Mesendoderm (in vitro differentiated cells): ENCODE measurements at regions not wholly inside any gene's neighbourhood (a gene's known extent, or its start where the extent isn't known, plus 50 kb on each side); places are given as distances from the start of the nearest gene placed in this dataset.

Experiments
- DNase-seq: peaks from one replicate; pipeline ENCODE4 v3.0.0; 2013
- H2AK5ac ChIP-seq: 2 replicates; pipeline ENCODE4 v1.6.1; 2013; ENCODE audit warnings: low read length, inconsistent platforms
- H2BK120ac ChIP-seq: 2 replicates; pipeline ENCODE4 v1.6.1; 2013; ENCODE audit warnings: low read depth, mild to moderate bottlenecking, low read length, moderate library complexity, mixed read lengths
- H2BK15ac ChIP-seq: replicated peaks from 2 replicates; pipeline ENCODE4 v1.6.1; 2013; ENCODE audit warnings: low read depth, mild to moderate bottlenecking, moderate library complexity
- H2BK5ac ChIP-seq: 2 replicates; pipeline ENCODE4 v1.6.1; 2013; ENCODE audit warnings: low read length, inconsistent platforms
- H3K18ac ChIP-seq: 2 replicates; pipeline ENCODE4 v1.6.1; 2013; ENCODE audit warnings: mild to moderate bottlenecking, low read length, mixed read lengths
- H3K23ac ChIP-seq: one replicate; pipeline ENCODE4 v1.6.1; 2013; ENCODE audit warnings: low read length
- H3K27ac ChIP-seq: 2 replicates; pipeline ENCODE4 v1.5.1; 2013; ENCODE audit warnings: low read depth, mild to moderate bottlenecking, inconsistent platforms, low read length, moderate library complexity
- H3K27me3 ChIP-seq: 2 replicates; pipeline ENCODE4 v1.6.1; 2013; ENCODE audit warnings: low read length, control low read depth, mild to moderate bottlenecking, inconsistent platforms; ENCODE audit not compliant: insufficient read depth, poor library complexity
- H3K36me3 ChIP-seq: 2 replicates; pipeline ENCODE4 v1.6.1; 2013; ENCODE audit warnings: low read length, inconsistent platforms; ENCODE audit not compliant: control insufficient read depth, insufficient read depth
- H3K4ac ChIP-seq: one replicate; pipeline ENCODE4 v1.6.1; 2013; ENCODE audit warnings: low read depth, mild to moderate bottlenecking, low read length, moderate library complexity
- H3K4me1 ChIP-seq: 2 replicates; pipeline ENCODE4 v1.6.1; 2013; ENCODE audit warnings: low read depth, low read length, inconsistent platforms; ENCODE audit not compliant: control insufficient read depth
- H3K4me2 ChIP-seq: 2 replicates; pipeline ENCODE4 v1.6.1; 2013; ENCODE audit warnings: low read length
- H3K4me3 ChIP-seq: 2 replicates; pipeline ENCODE4 v1.5.1; 2013; ENCODE audit warnings: mild to moderate bottlenecking, low read length
- H3K56ac ChIP-seq: one replicate; pipeline ENCODE4 v1.6.1; 2013; ENCODE audit warnings: low read length
- H3K79me1 ChIP-seq: 2 replicates; pipeline ENCODE4 v1.6.1; 2013; ENCODE audit warnings: low read length, inconsistent platforms
- H3K79me2 ChIP-seq: 2 replicates; pipeline ENCODE4 v1.6.1; 2013; ENCODE audit warnings: mild to moderate bottlenecking, low read length; ENCODE audit not compliant: control insufficient read depth, insufficient read depth
- H3K9ac ChIP-seq: 2 replicates; pipeline ENCODE4 v1.6.1; 2013; ENCODE audit warnings: low read length, inconsistent platforms
- H4K5ac ChIP-seq: one replicate; pipeline ENCODE4 v1.6.1; 2013; ENCODE audit warnings: low read length
- H4K8ac ChIP-seq: one replicate; pipeline ENCODE4 v1.6.1; 2013; ENCODE audit warnings: low read depth, mild to moderate bottlenecking, control low read depth, low read length, moderate library complexity
- WGBS: extraction: QIAGEN DNeasy Blood & Tissue Kit; methylation state at CpG from one replicate; pipeline ENCODE4 v1.1.7; 2013; ENCODE audit warnings: low lambda C conversion rate, missing lambda C conversion rate; ENCODE audit not compliant: insufficient coverage; ENCODE audit errors: extremely low coverage; 5-methylcytosine and 5-hydroxymethylcytosine counted together

DNA sequence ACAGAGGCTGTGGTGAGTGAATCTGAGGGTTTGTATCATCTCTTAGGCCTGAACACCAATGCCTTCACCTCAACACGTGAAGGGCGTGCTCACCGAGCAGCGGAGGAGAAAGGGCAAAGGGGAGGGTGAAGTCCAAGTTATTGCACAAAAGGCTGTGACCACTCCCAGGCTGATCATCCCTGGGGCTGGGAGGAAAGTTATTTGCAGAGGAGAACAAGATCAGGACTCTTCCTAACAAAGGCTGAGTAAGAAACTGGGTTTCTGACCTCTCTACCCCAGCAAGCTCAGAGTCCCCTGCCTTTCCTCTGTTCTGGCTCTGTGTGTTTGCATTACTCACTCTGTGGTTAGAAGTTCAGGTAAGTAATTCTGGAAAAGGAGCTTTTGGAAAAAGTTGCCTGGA is 366.3 kb upstream of the CXorf51A start:
- H3K4me2 ChIP-seq = no peak overlapping the region
- no peak overlapping the region for H3K27ac ChIP-seq
- H3K18ac ChIP-seq = no peak overlapping the region
- no peak overlapping the region for H3K4me3 ChIP-seq
- H3K23ac ChIP-seq = no peak overlapping the region
- no peak overlapping the region for H2BK120ac ChIP-seq
- H3K79me1 ChIP-seq = no peaks in the 10 kb centered on the region
- H4K5ac ChIP-seq = no peak overlapping the region
- no peak overlapping the region for H3K4ac ChIP-seq
- H3K79me2 ChIP-seq = no peaks in the 10 kb centered on the region
- H3K36me3 ChIP-seq = no peaks in the 10 kb centered on the region
- H2BK15ac ChIP-seq = no peak overlapping the region
- no peak overlapping the region for H2AK5ac ChIP-seq
- no peaks in the 10 kb centered on the region for H3K27me3 ChIP-seq
- no peak overlapping the region for H2BK5ac ChIP-seq
- H3K9ac ChIP-seq = no peak overlapping the region
- H3K56ac ChIP-seq = no peak overlapping the region
- no peaks in the 10 kb centered on the region for H3K4me1 ChIP-seq
- no CpG with 5 or more reads among the region's 4 CpGs for WGBS
- DNase-seq = no peak
- no peak overlapping the region for H4K8ac ChIP-seq

DNA sequence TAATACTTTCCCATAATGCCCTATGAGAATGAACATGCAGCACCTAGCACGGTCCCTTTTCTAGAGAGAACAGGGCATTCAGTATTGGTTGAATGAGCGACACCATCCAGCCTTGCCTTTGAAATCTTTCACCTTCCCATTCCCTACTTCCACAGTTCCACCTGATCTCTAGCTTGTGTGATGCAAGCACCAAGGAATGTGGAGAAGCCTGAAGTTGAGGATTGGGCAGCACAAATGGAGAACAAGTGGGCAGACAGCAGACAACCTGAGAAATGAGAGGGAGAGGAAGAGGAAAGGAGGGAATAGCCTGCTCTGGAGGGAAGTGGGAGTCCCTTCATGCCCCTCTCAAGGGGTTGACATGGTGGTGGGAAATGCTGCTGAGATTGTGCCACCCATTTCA is 365.1 kb upstream of the CXorf51A start:
- Histone ChIP-seq H3K4me3 (no peak overlapping the region), H2BK15ac (no peak overlapping the region), H3K4ac (no peak overlapping the region), H3K18ac (no peak overlapping the region), H4K8ac (no peak overlapping the region), H3K79me2 (no peaks in the 10 kb centered on the region), H3K4me2 (no peak overlapping the region), H3K56ac (no peak overlapping the region), H3K79me1 (no peaks in the 10 kb centered on the region), H3K23ac (no peak overlapping the region), H3K9ac (no peak overlapping the region), H2BK5ac (no peak overlapping the region), H3K36me3 (no peaks in the 10 kb centered on the region), H3K27ac (no peak overlapping the region), H3K4me1 (no peaks in the 10 kb centered on the region), H3K27me3 (no peaks in the 10 kb centered on the region), H2AK5ac (no peak overlapping the region), H2BK120ac (no peak overlapping the region), H4K5ac (no peak overlapping the region)
- no CpG with 5 or more reads among the region's 2 CpGs for WGBS
- DNase-seq = peak; percentile 36

DNA sequence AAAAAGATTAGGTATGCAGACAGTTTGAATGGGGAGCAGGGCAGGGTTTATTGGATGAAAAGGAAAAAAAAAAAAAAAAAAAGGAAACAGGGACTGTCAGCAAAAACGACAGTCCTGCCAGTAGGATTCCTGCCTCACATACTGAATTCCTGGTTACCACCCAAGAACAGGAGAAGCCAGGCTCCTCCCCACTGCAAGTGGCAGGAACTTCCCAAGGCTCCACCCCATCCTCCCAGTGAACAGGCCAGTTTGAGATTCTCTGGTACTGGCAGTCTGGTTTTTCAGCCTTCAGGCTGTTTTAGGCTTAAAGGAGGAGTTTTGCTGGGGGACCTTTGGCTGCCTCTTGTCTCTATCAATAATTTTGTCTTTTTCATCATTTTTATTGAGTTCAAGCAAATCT is 360.0 kb upstream of the CXorf51A start:
- H4K8ac ChIP-seq = no peak overlapping the region
- no peaks in the 10 kb centered on the region for H3K4me1 ChIP-seq
- no peak overlapping the region for H3K23ac ChIP-seq
- no peak overlapping the region for H3K4me3 ChIP-seq
- peak; percentile 81 for DNase-seq
- H3K27ac ChIP-seq = no peak overlapping the region
- no peaks in the 10 kb centered on the region for H3K27me3 ChIP-seq
- H4K5ac ChIP-seq = no peak overlapping the region
- no peak overlapping the region for H2BK15ac ChIP-seq
- no peak overlapping the region for H3K9ac ChIP-seq
- no peak overlapping the region for H3K4ac ChIP-seq
- H2AK5ac ChIP-seq = no peak overlapping the region
- H3K36me3 ChIP-seq = no peaks in the 10 kb centered on the region
- H3K79me1 ChIP-seq = no peaks in the 10 kb centered on the region
- WGBS = no CpG with 5 or more reads among the region's 1 CpG
- no peaks in the 10 kb centered on the region for H3K79me2 ChIP-seq
- no peak overlapping the region for H2BK120ac ChIP-seq
- no peak overlapping the region for H3K56ac ChIP-seq
- no peak overlapping the region for H3K4me2 ChIP-seq
- H3K18ac ChIP-seq = no peak overlapping the region
- no peak overlapping the region for H2BK5ac ChIP-seq

DNA sequence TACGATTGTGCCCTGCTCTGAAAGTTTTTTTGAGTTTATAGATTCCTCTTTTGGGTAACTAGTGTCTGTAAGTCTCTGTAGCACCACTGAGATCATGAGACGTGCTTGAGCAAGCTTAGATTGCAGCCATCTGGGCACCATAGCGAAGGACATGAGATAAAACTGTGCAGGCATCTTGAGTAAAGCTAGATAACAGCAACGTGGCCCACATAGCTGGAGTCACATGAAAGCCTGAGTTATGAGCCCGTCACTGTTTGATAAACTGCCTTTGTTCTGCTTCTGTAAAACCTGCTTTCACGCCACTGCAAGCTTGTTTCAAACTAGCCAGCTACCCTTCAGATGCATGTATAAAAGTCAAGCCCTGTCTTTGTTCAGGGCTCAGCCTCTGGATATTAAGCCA is 359.1 kb upstream of the CXorf51A start:
- no peak overlapping the region for H2BK15ac ChIP-seq
- no peaks in the 10 kb centered on the region for H3K79me1 ChIP-seq
- H4K8ac ChIP-seq = no peak overlapping the region
- H3K4me2 ChIP-seq = no peak overlapping the region
- H3K4me1 ChIP-seq = no peaks in the 10 kb centered on the region
- H3K4me3 ChIP-seq = no peak overlapping the region
- H2BK120ac ChIP-seq = no peak overlapping the region
- H3K27me3 ChIP-seq = no peaks in the 10 kb centered on the region
- no peak overlapping the region for H3K18ac ChIP-seq
- no peak overlapping the region for H2BK5ac ChIP-seq
- H2AK5ac ChIP-seq = no peak overlapping the region
- no CpG with 5 or more reads among the region's 6 CpGs for WGBS
- H3K36me3 ChIP-seq = no peaks in the 10 kb centered on the region
- no peak overlapping the region for H4K5ac ChIP-seq
- no peak overlapping the region for H3K9ac ChIP-seq
- no peak overlapping the region for H3K27ac ChIP-seq
- no peaks in the 10 kb centered on the region for H3K79me2 ChIP-seq
- no peak overlapping the region for H3K23ac ChIP-seq
- no peak overlapping the region for H3K4ac ChIP-seq
- DNase-seq = no peak
- no peak overlapping the region for H3K56ac ChIP-seq

DNA sequence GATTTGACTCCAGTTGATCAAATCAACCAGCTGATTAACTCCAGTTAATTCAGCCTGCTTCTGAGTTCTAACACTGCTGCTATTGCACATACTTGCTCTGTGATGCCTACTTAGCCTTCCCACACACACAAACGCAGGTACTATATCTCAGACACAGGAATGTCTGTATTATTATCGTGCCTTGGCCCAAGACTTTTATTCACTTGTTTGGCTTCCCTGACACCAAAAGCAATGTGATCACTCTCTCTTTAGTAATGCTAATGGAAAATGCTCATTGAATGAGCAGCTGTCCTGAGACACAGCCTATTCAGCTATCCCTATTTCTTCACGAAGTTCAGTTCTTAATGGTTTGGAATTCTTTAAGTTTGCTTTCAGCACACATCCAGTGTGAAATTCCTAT is 356.4 kb upstream of the CXorf51A start:
- Histone ChIP-seq H2BK5ac (no peak overlapping the region), H4K5ac (no peak overlapping the region), H3K4me2 (no peak overlapping the region), H3K4ac (no peak overlapping the region), H3K23ac (no peak overlapping the region), H3K27me3 (no peaks in the 10 kb centered on the region), H3K79me1 (no peaks in the 10 kb centered on the region), H3K18ac (no peak overlapping the region), H3K4me3 (no peak overlapping the region), H3K79me2 (no peaks in the 10 kb centered on the region), H2BK15ac (no peak overlapping the region), H3K9ac (no peak overlapping the region), H3K27ac (no peak overlapping the region), H3K36me3 (no peaks in the 10 kb centered on the region), H3K4me1 (no peaks in the 10 kb centered on the region), H4K8ac (no peak overlapping the region), H2BK120ac (no peak overlapping the region), H2AK5ac (no peak overlapping the region), H3K56ac (no peak overlapping the region)
- no CpG with 5 or more reads among the region's 3 CpGs for WGBS
- DNase-seq = peak; percentile 0
